Suprapubic skin (tissue), 4 donors: ENCODE measurements at regions not wholly inside any gene's neighbourhood (a gene's known extent, or its start where the extent isn't known, plus 50 kb on each side); places are given as distances from the start of the nearest gene placed in this dataset.

Experiments
- EP300 ChIP-seq: sonication (generic); formaldehyde crosslinking; IDR thresholded peaks from one replicate; pipeline ENCODE4 v1.6.1; 2017; ENCODE audit warnings: antibody characterized with exemption
- POLR2A ChIP-seq, 2 donors: fragments of 450-650 bp; IDR thresholded peaks; one replicate each; pipeline ENCODE4 v1.6.1; 2017; ENCODE audit warnings: antibody characterized with exemption in 2 of 2, mild to moderate bottlenecking in 2 of 2, moderate library complexity in 2 of 2
- POLR2AphosphoS5 ChIP-seq, 3 donors: sonication (generic); formaldehyde crosslinking; IDR thresholded peaks; one replicate each; pipeline ENCODE4 v1.6.1; 2017; ENCODE audit warnings: antibody characterized with exemption in 3 of 3
- TF ChIP-seq, protein P1 (sequence below), 2 donors: fragments of 200-600 bp in 1 of 2; fragments of 450-650 bp in 1 of 2; sonication (generic) in 1 of 2; IDR thresholded peaks; one replicate each; pipeline ENCODE4 v1.5.1; 2016 to 2019; ENCODE audit warnings: antibody characterized with exemption in 2 of 2, mild to moderate bottlenecking in 1 of 2, moderate library complexity in 1 of 2

DNA sequence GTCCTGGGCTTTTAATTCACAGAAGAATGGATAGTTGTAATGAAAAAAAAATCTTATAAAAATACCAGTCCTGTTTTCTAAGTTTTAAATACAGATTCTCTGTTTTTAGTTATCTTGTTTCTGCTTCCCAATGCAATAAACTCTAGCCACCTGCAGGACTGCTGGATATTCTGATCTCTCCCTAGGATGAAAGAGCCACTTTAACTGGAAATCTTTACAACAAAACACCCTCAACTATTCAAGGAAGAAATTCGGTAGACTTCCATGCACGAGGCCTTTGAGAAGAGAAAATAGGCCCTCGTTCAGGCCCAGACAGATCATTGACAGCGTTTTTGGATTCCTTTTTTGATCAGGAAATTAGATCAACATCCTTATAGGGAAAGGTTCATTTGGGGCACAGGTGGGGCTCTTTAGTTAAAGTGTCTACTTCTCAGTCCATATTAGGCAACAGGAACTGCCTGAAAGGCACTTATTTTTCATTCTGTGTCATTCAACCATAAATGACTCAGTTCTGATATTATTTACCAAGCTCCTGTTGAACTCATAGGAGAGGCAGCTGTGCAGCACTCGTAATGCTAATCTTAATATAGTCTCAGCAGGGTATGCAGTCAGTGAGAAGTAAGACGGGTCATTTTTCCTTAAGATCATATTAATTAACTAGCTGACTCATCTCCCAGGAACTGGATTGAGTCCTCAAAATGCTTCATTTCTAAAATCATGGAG, 71.1 kb upstream of the ERRFI1 start:
- TF ChIP-seq, protein P1, sequence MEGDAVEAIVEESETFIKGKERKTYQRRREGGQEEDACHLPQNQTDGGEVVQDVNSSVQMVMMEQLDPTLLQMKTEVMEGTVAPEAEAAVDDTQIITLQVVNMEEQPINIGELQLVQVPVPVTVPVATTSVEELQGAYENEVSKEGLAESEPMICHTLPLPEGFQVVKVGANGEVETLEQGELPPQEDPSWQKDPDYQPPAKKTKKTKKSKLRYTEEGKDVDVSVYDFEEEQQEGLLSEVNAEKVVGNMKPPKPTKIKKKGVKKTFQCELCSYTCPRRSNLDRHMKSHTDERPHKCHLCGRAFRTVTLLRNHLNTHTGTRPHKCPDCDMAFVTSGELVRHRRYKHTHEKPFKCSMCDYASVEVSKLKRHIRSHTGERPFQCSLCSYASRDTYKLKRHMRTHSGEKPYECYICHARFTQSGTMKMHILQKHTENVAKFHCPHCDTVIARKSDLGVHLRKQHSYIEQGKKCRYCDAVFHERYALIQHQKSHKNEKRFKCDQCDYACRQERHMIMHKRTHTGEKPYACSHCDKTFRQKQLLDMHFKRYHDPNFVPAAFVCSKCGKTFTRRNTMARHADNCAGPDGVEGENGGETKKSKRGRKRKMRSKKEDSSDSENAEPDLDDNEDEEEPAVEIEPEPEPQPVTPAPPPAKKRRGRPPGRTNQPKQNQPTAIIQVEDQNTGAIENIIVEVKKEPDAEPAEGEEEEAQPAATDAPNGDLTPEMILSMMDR (IDR thresholded peaks at IDR 0.05) = no peak
- TF ChIP-seq POLR2AphosphoS5 (IDR thresholded peaks at IDR 0.05) = no peak
- no peak for TF ChIP-seq EP300
- TF ChIP-seq POLR2A (IDR thresholded peaks at IDR 0.05) = no peak
